ENCODE measurements at regions not wholly inside any gene's neighbourhood (a gene's known extent, or its start where the extent isn't known, plus 50 kb on each side); places are given as distances from the start of the nearest gene placed in this dataset.

DNA sequence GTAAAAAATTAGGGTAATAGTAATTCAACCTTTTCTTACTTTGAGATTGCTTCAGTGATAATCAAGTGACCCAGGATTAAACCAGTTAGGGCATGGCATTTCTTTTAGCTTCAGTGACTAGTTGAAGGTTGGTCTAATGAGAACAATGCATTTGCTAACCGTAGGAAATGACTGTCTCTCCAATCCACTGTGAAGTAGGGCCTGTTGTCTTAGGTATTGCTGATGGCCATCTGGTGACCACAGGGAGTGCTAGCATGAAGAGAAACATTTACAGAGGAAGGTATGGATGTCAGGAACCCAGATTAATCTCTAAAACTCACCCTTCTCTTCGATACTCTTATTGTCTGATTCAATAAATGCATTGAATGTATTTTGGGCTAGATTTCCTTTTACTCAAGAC lies 535.9 kb upstream of the SEMA6A start:
- WGBS, 2 donors (ENCODE audit: low coverage in 1 of 2) = 96 to 100% methylated on average over 2 of the region's 2 CpGs
- Histone ChIP-seq H3K4me1 (no peaks in the 10 kb centered on the region), H3K4me3 (no peak overlapping the region), H3K9me3 (peaks cover 0 to 7% (median 0%) of the 10 kb centered on the region in 3 donors), H3K27me3 (no peaks in the 10 kb centered on the region), H3K36me3 (no peaks in the 10 kb centered on the region), H3K27ac (no peak overlapping the region)
- TF ChIP-seq, protein P1, sequence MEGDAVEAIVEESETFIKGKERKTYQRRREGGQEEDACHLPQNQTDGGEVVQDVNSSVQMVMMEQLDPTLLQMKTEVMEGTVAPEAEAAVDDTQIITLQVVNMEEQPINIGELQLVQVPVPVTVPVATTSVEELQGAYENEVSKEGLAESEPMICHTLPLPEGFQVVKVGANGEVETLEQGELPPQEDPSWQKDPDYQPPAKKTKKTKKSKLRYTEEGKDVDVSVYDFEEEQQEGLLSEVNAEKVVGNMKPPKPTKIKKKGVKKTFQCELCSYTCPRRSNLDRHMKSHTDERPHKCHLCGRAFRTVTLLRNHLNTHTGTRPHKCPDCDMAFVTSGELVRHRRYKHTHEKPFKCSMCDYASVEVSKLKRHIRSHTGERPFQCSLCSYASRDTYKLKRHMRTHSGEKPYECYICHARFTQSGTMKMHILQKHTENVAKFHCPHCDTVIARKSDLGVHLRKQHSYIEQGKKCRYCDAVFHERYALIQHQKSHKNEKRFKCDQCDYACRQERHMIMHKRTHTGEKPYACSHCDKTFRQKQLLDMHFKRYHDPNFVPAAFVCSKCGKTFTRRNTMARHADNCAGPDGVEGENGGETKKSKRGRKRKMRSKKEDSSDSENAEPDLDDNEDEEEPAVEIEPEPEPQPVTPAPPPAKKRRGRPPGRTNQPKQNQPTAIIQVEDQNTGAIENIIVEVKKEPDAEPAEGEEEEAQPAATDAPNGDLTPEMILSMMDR (IDR thresholded peaks at IDR 0.05) = no peak
- no peak for ATAC-seq

DNA sequence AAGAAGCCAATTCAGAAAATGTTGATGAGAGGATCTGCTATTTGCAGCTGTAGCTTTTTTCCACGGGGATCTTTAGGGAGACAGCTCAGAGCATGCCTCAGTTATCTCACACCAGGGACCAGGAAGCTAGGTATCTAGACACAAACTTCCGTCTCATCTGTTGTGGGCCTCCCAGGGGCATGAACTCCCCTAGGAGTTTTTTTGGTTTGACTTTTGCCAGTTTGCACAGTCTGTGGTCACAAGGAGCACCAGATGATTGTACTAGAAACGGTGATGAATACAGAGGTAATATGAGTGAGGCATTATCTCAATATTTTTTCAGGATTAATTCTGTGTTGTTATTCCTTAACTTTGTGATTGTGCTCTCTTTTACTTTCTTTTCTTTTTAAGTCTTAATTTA lies 533.2 kb upstream of the SEMA6A start:
- H3K36me3 ChIP-seq = no peaks in the 10 kb centered on the region
- no peaks in the 10 kb centered on the region for H3K27me3 ChIP-seq
- TF ChIP-seq POLR2A (IDR thresholded peaks at IDR 0.05) = no peak
- TF ChIP-seq, protein P1 (IDR thresholded peaks at IDR 0.05) = no peak
- no peak for TF ChIP-seq EP300 (IDR thresholded peaks at IDR 0.05)
- no peak for TF ChIP-seq POLR2AphosphoS5 (IDR thresholded peaks at IDR 0.05)
- H3K9me3 ChIP-seq = peaks cover 0 to 7% (median 0%) of the 10 kb centered on the region in 3 donors
- no peak for ATAC-seq
- no peak overlapping the region for H3K4me3 ChIP-seq
- H3K4me1 ChIP-seq = no peaks in the 10 kb centered on the region
- H3K27ac ChIP-seq = no peak overlapping the region
- 68 to 88% methylated on average over 1 to 3 of the region's 3 CpGs for WGBS, 2 donors (ENCODE audit: low coverage in 1 of 2)

DNA sequence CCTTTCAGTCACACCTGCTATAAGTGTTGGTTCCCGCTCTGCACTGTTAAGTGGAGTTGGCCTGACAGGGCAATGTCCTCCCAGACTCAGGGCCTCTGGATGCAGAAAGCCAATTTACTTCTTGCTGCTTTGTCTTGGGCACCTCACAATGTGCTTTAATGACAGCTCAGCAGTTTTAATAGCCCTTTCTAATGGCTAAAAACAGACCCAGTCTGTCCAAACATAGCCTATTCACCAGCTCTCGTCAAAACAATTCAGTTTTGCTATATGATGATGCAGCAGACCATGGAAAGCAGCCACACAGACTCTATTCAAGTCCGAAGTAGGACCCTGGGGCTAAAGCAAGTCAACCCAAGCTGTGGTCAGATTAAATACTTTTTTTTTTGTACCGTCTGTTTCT lies 529.1 kb upstream of the SEMA6A start:
- no peak overlapping the region for H3K27ac ChIP-seq
- WGBS, 2 donors (ENCODE audit: low coverage in 1 of 2) = 32 to 52% methylated on average over 4 of the region's 4 CpGs
- no peaks in the 10 kb centered on the region for H3K36me3 ChIP-seq

DNA sequence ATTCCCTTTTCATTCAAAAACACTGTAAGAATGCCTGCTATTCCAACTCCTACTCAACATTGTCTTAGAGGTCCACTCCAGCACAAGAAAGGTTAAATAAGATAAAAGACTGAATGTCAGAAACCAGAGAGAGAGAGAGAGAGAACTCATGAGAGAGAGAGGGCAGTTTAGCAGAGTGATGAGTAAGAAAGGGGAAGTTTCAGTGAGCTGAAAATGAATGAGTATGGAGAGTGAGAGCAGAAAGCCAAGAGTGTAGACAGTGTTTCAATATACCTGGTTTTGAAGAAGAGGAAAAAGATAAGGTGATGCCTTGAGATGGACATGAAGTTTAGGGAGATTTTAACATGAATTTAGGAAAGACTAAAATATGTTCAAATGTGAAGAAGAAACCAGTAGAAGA lies 528.0 kb upstream of the SEMA6A start:
- no peaks in the 10 kb centered on the region for H3K9me3 ChIP-seq
- H3K4me3 ChIP-seq = no peak overlapping the region
- H3K4me1 ChIP-seq = no peaks in the 10 kb centered on the region
- ATAC-seq = no peak
- H3K27me3 ChIP-seq = no peaks in the 10 kb centered on the region
- H3K27ac ChIP-seq = no peak overlapping the region
- no peak for TF ChIP-seq EP300 (IDR thresholded peaks at IDR 0.05)
- TF ChIP-seq, protein P1 (IDR thresholded peaks at IDR 0.05) = no peak
- no peak for TF ChIP-seq POLR2A (IDR thresholded peaks at IDR 0.05)
- no peak for TF ChIP-seq POLR2AphosphoS5 (IDR thresholded peaks at IDR 0.05)
- H3K36me3 ChIP-seq = no peaks in the 10 kb centered on the region

More for the DNA sequence above, 529.1 kb upstream of the SEMA6A start:
- TF ChIP-seq EP300 (IDR thresholded peaks at IDR 0.05) (no peak), POLR2A (IDR thresholded peaks at IDR 0.05) (no peak)
- TF ChIP-seq, protein P1 (IDR thresholded peaks at IDR 0.05) = no peak
- H3K4me3 ChIP-seq = no peak overlapping the region
- no peaks in the 10 kb centered on the region for H3K4me1 ChIP-seq
- H3K27me3 ChIP-seq = no peaks in the 10 kb centered on the region
- ATAC-seq = no peak
- no peaks in the 10 kb centered on the region for H3K9me3 ChIP-seq

DNA sequence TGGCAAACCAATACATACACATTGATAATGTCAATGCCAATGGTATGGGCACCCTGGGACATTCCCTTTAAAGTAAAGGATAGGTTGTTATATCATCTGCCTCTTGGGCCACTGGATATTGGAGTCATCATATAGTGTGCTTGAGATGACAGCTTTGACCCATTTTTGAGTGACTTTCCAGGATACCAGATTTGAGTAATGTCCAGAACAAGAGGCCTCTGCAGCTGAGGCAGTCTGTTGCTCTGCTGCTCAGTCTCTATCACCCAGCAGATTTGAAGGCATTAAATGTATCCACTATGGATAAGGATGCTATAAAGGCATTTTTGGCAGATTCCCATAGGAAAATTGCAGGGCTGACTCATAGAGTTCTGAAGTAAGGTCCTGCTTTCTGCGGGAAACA lies 525.6 kb upstream of the SEMA6A start:
- WGBS, 2 donors (ENCODE audit: low coverage in 1 of 2) = no CpG with 5 or more reads among the region's 1 CpG
- no peaks in the 10 kb centered on the region for H3K4me1 ChIP-seq
- no peak for TF ChIP-seq POLR2A (IDR thresholded peaks at IDR 0.05)
- TF ChIP-seq, protein P1 (IDR thresholded peaks at IDR 0.05) = no peak
- no peak for TF ChIP-seq EP300 (IDR thresholded peaks at IDR 0.05)
- TF ChIP-seq POLR2AphosphoS5 (IDR thresholded peaks at IDR 0.05) = no peak
- H3K9me3 ChIP-seq = no peaks in the 10 kb centered on the region
- H3K27ac ChIP-seq = no peak overlapping the region
- H3K4me3 ChIP-seq = no peak overlapping the region
- H3K36me3 ChIP-seq = no peaks in the 10 kb centered on the region
- no peaks in the 10 kb centered on the region for H3K27me3 ChIP-seq
- ATAC-seq = no peak
